NCI-H345 (cell line): ENCODE measurements at regions not wholly inside any gene's neighbourhood (a gene's known extent, or its start where the extent isn't known, plus 50 kb on each side); places are given as distances from the start of the nearest gene placed in this dataset.
A peak's percentile ranks its signal among the peaks of the same experiment; 100 is the strongest.

Experiments used
- DNase-seq: peaks from one replicate; lab custom pipeline; 2025; lab: John Stamatoyannopoulos, UW

DNA sequence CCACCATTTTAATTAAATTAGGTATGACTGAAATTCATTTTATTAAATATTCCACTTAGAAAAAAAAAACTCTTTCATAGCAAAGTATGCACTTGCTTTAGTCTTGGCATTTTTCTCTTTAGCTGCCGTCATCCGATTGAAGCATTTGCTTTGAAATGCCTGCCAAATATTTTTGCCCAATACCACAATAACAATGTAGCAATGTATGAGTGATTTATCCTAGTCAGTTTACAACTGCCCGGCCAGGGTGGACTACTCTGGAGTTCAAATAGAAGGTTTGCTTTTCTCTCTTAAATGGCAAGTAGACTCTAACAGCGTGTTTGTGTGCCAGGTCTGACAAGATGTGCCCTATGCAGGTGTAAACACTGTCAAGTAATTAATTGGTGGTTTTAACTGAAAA, 675.3 kb upstream of the SGCG start:
- no peak for DNase-seq

DNA sequence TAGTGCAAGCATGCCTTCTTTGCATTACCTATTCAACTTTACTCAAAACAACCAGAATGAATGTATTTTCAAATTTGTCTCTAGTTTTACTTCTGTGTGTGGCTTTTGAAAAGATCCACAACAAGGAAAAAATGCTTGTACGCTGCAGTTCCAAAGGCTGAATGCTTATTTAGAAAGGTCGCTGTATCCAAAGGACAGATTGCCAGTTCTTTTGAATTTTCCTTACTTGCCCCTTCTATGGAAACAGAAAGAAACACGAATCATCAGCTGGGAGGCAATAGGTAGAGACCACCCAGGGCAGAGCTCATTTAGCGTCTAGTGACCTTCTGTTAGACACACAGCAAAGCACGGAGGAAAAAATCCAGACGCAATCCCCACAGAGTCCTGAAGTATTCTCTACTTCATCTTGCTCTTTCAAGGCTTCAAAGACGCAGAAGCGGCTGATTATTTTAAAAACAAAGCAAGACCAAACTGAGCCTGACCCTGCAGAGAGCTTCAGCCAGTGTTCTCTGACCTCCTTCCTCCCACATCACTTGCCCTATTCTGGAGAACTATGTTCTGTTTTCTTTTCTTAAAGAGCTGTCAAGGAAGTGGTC, 674.6 kb upstream of the SGCG start:
- no peak for DNase-seq

DNA sequence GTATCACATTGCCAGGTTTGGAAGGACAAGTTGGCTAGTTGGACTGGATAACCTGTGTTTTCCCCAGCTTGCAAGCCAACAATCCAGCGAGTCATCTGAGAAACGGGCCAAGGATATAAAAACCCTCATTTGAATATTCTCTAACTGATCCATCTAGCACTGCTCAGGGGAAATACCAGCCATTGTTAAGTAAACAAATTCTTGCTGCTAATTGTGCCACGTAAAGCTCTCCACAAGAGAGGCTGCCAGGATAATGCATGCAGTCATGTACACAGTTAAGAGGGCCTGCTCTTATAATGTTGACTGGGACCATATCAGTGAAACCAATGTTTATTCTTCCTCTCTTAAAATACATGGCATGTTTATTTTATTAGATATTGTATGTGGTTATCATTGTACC, 663.2 kb upstream of the SGCG start:
- DNase-seq = peak; percentile 80

DNA sequence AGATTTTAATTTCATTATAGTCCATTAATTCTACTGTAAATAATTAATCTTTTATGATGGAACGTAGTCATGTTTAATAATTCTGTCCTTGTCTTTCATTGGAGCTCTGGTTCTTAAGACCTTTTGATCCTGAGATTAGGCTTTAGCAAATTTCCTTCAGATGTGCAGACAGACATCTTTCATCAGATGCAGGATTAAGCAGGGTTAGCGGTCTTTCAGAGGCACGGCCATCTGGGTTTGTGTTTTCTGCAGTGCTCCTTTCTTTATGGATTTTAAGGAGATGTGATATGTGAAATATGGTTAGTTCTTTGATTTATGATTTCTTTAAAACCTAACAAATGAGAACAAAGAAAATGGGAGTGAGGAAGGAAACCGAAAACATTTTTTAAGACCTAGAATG, 643.9 kb upstream of the SGCG start:
- DNase-seq = no peak

DNA sequence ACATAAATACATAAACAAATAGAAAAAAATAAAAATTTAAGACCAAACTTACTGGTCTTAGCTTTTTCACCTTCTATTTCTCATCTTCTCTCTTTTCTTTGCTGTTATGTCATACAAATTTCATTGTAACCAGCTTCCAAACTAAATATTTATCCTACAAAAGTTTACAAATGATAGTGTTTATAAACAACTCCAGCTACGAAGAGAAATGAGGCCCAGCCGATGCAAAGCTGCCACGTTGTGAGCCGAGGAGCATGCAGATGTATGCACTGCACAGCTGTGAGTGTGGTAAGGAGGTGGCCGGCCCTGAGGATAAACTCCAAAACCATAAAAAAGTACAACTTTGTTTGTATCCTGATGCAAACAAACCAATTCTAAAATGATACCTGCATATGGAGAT, 642.4 kb upstream of the SGCG start:
- DNase-seq = no peak

DNA sequence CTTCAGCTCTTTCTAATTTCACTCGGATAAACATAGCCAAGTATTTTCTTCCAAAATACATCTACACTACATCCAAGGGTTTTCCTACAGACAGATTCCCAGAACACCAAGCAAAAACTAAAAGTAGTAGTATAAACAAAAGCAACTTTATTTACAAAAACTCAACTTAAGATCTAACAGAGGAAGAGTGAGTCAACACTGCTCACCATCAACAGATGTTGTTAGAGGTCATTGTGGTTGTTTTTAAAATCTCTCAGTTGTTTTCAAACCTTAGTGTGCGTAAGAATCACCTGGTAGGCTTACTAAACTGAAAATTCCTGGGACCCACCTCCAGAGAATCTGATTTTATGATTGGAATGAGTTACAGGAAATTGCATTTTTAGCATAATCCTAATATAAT, 631.7 kb upstream of the SGCG start:
- DNase-seq = no peak

DNA sequence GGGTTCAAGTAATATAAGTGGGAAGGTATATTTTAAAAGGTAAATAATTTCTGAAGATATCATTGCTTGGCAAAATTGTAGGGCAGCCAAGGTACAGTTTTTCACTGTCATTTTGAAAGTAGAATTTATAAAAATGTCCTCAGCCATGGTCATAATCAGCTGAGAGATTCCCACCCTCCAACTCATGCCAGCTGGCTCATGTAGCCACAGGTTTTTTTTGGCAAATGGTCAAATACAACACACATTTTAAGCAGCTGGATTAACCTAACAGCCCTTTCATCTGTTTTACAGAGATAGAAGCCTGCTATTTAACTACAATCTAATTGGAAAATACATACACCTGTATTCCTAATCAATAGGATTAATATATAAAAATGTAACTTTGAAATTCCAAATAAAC, 619.2 kb upstream of the SGCG start:
- peak; percentile 52 for DNase-seq

DNA sequence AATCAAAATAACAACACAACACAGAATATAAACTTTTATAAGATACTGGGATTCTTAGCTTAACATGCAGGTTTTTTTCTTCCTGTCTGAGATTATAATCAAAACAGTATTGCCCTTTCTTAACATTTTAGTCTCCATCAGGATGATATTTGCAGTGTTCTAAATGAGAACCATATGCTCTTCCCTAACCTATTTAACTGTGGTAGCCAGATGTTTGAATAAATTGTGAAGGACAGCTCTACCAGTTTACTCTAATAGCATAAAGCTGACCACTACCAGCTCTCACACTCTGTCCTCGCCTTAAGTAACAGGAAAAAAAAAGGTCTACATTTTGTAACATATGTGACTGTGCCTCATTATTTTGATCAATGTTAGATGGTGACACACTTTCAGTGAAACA, 618.7 kb upstream of the SGCG start:
- DNase-seq = no peak

DNA sequence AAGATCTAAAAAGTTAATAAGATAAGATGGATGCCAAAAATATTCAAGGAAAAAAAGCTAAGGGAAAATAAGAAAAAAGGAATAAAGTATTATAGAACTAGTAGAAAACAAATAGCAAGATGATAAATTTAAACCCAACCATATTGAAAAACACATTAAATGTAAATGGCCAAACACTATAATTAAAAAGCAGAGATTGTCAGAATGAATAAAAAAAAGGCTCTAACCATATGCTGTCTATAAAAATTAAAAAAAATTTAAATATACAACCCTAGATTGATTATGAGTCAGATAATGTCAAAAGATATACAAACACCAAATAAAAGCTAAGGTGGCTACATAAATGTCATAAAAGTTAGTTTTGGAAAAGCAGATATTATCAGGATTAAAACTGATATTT, 617.5 kb upstream of the SGCG start:
- no peak for DNase-seq

DNA sequence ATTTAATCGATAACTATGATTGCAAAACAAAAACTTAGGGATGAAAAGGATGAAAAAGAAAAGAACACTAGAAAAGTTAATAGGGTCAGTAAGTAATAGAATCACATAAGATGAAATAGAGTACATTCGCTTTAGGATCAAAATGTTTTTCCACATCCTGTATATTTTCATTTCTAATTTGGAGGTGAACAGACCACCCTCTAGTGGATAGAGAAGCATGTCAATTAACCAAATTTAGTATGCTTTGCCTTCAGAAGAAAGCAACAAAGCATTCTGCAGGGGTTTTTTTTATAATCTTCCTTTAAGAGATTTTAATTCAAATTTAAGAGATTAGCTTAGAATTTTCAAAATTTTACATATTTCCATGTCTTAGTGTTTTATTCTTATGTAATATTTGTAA, 611.0 kb upstream of the SGCG start:
- no peak for DNase-seq

DNA sequence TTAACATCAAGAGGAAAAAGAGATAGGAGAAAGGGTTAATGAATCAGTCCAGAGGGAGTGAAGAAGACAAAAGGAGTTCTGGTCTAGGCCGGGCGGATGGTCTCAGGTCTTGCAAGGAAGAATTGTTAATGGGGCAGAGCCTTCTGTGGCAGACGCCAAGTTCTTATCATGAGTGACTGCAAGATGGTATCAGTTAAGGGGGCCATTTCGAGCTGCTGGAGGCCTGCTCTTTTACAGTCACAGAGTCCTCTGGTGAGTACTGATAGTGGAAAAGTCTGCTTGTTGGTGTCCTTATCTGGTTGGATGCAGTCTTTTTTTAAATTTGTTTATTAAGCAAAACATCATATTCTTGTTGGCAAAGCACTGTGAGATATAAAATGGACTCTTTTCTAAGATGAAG, 590.9 kb upstream of the SGCG start:
- no peak for DNase-seq

DNA sequence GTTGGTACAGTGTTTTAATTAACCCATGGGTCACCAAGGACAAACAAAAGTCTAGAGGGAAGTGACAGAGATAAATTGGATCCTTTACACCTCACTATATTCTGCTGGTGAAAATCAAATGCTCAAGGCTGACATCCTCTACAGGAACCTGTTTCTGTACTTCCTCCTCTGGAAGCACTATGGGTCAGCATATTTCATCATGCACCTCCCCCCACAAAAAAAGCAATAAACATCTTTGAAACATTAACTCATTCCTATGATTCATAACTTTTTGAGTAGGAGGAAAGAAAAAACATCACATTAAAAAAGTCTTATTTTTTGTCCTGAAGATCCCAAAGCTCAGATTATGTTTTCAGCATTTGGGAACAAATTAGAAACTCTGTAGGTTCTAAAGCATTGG, 588.3 kb upstream of the SGCG start:
- no peak for DNase-seq

DNA sequence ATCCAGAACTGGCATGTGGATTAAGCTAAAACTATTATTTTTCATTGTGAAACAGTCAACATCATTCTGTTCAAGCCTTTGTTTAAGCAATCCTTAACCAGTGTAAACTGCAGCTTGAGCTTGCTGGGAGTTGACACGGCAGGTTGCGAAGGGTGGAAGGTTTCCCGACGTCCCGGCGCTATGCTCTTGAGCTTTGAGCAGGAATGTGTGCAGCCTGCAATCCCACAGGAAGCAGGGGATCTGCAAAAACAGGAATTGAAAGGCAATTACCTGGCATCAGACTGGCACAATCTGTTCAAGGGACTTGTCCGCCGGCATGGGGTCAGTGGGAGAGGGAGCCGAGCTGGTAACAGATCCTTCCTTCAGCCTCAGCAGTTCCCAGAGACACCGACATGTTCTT, 586.7 kb upstream of the SGCG start:
- peak; percentile 71 for DNase-seq

DNA sequence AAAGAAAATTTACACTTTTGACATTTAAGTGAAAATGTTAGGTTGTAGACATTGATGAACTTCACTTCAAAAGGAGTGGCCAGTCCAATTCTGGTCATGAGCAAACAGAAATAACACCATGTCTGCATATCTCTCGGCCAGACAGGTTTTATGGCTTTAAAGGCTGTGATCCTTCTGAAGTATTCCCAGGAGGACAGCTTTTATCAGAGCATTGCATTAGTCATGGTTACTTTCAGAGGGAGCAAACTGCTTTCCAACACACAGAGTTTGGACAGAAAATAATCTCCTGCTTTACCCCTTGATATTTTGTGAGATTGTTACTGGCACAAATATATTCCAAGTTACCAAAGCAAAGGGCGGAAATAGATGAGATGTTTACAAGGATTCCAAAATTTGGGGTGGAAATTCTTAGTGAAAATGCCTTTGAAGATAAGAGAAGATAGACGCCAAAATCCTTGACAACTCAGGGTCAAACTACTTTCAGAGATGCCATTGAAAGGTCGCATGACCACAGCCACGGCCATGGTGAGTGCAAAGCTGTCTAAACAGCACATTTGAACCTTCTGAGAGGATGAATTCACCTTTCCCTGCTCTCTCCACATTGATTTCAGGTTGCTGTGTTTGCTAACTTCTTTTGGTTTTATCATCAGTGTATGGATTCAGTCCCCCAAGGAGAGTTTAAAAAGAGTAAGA, 584.5 kb upstream of the SGCG start:
- no peak for DNase-seq

DNA sequence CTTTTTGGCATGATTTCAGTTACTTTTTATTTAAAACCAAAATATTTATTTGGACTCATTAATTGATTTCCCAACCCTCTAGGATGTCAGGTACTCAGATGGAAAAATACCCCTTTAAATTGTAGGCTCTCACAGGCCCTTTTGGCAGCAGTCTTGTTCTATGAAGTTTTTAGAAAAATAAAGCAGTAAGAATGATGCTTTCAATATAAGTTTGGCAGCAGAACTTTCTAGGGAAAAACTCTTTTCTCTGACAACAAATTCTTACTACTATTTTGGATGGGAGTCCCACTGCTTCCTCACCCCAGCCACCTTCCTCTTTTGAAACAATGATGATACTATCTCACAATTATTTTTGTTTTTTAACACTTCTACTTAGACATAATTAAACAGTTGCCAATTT, 581.6 kb upstream of the SGCG start:
- no peak for DNase-seq

DNA sequence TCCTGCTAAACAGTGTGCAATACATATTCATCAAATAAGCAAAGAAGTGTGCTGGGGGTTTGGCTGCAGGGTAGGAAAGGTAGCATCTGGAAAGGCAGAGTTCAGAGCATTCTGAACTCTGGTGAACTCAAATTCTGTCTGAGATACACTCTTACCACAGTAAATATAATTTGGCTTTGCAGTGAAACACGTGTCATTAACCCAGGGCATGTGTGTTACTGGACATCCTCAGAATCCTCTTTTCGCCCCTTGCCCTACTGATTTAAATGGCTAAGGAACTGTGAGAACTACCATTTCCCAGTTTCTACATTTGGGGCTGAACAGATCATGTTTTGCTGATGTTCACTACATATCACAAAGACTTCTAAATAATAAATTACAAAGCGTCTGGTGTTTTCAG, 562.8 kb upstream of the SGCG start:
- DNase-seq = no peak

DNA sequence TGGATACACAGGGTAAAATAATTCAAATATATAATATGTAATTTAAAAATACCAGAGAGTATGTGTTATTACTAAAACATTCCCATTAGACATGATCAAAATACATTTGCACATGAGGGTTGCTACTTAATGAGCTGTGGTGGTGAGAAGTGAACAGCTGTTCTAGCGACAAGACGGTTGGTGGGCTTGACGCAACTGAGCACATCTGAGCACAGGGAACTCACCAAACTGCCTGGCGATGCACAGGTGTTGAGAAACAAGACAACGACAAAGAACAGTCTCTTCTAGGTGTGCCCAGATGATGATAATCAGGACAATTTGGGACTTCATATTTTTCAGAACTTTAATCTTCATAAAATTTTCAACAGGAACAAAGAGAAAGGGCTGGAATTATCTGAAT, 555.1 kb upstream of the SGCG start:
- no peak for DNase-seq

DNA sequence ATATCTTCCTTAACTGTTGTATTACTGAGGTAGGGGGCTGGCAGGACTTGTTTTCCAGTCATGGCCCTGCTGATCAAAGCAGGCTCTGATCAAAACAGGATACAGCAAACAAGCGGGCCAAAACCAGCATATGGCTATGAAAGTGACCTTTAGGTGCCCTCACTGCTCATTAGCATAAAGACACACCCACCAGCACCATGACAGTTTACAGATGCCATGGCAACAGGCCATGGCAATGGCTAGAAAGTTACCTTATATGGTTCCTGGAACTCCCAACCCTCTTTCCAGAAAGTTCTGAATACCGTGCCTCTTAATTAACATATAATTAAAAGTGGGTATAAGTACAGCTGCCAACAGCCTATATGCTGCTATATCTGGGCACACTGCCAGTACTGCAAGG, 551.4 kb upstream of the SGCG start:
- DNase-seq = no peak

DNA sequence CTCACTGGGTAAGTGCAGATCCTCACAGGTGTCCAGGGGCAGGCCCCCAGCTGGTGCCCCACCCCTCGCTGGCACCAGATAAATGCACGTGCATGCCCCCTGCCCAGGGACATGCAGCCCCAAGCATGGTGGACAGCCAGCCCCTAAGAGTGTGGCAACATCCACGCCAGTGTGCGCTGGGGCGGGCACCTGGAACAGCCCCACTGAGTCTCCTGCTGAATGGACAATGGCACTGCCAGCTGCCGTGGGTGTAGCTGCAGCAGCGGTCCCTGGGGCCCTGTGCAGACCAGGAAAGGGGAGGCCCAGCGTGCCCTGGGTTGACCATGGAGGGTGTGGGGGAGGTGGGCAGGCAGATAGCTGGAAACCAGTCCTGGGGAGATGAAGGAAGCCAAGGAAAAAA, 538.7 kb upstream of the SGCG start:
- no peak for DNase-seq

DNA sequence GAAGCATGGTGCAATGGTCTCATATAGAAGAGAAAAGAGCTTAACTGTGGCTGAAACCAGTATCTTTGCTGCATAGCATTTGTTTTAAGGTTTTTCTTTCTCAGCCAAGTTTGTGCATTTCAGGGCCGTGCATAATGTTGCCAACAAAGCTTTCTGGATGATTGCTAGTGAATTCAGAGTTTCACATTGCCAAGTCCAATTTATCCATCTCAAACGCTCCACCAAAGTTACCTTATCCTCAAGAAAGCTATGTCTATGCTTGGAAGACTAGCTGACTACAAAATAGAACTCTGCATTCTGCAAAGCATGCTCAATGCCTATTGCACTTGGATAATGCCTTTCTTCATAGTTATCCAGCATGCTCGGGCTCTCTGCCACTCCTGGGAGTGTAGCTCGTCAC, 535.8 kb upstream of the SGCG start:
- no peak for DNase-seq

DNA sequence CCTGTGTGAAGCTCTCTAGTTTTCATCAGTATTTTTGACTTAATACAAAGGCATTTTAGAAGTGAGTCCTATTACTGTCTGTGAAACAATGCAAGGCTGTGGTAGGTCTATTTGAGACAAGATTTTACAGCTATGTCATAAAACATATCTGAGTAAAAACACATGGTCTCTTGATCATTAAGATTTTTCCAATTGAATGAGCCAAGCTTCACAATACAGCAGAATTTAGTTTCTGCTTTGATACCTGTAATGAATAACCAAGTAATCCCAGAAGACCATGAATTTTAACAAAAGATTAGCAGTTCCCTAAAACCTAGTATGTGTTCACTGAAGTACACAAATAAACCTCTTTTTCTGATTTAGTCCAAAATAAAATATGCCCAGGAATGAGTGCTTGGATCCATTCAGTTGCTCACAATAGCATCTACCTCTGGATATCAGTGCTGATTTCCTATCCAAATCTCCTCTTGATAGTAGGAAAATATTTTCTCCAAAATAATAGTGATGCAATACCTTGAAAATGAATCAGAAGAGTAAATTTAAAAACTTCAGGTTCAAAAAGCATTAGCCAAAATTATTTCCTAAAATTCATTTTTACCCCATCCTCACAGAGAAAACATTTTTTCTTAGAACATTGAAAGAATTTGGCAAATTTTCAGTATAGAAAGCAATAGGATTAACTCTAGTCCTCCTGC, 533.5 kb upstream of the SGCG start:
- DNase-seq = no peak

DNA sequence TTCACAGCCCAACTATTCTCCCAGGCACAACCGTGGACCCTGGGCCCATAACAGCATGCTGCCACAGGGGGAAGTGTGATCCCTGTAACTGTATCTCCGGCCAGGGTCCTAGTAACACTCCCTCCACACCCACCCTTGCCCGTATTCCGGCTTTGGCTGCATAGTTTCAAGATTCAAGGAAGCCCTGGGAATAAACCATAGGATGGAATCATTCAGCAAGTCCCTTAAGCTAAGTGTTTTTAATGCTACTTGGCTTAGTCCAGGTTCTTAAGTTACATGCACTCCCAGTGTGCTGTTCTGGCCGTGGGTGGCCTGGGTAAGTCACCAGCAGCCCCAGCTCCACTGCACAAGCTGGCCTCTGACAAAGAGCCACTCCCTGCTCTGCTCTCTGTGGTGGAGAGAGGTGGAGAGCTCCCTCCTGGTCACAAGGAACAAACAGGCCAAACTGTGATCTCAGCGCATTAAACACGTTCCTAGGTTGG, 532.4 kb upstream of the SGCG start:
- DNase-seq = no peak

DNA sequence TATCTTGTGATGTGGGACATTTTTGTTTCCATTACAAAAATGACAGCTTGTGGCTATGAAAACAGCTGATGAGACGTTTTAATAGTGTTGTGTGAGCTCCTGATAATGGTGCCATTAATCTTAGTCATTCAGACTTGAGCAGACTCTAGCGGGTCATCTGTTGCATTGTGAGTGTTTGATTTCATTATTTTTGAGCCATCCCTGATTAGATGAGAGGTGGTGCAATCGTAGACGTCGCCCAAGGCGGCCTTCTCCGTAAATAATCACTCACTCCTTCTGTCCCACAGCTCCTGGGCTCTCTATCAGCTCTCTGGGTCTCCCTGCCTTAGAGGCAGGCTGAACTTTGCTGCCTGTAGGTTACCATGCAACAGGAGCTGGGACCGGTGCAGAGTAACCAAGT, 528.0 kb upstream of the SGCG start:
- DNase-seq = no peak

DNA sequence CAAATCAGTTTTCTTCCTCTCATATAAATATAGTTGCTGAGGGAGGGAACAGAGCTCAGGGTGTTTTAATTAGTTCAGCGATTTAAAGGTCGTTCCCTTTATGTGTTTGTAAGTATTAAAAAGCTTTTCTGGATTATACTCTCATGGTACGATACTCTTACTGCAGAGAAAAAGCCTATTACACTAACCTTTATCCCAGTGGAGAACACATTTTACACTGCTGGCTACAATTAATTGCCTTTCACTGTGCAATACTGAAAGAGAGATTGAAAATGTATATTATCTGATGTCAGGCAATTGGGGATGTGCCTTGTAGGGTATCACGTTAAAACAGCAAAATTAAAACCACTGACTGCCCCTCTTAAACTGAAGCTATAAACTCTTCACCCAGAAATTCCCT, 526.9 kb upstream of the SGCG start:
- no peak for DNase-seq
